Lower lobe of right lung (tissue), 2 donors: ENCODE measurements at regions not wholly inside any gene's neighbourhood (a gene's known extent, or its start where the extent isn't known, plus 50 kb on each side); places are given as distances from the start of the nearest gene placed in this dataset.

ENCODE experiments used
- ATAC-seq, 2 donors: fragments of 200-7000 bp; cut with Tn5 transposase; one replicate each; pipeline ENCODE4 v1.9.1; 2020 to 2022; ENCODE audit warnings: mild to moderate bottlenecking in 2 of 2, moderate library complexity in 2 of 2
- DNase-seq: peaks from one replicate; pipeline ENCODE4 v3.0.0-alpha.2; 2020
- H3K27ac ChIP-seq: fragments of 200-600 bp; one replicate; pipeline ENCODE4 v1.8.0; 2022
- H3K27me3 ChIP-seq: fragments of 200-600 bp; one replicate; pipeline ENCODE4 v1.8.0; 2022; ENCODE audit warnings: low read depth
- H3K36me3 ChIP-seq: fragments of 200-600 bp; one replicate; pipeline ENCODE4 v1.8.0; 2022; ENCODE audit warnings: mild to moderate bottlenecking
- H3K4me1 ChIP-seq: fragments of 200-600 bp; one replicate; pipeline ENCODE4 v1.8.0; 2022
- H3K4me3 ChIP-seq: fragments of 200-600 bp; one replicate; pipeline ENCODE4 v1.8.0; 2022; ENCODE audit warnings: mild to moderate bottlenecking
- H3K9me3 ChIP-seq: fragments of 200-600 bp; one replicate; pipeline ENCODE4 v1.8.0; 2022
- intact Hi-C: fragments of 100-400 bp; cut with DNase I; formaldehyde crosslinking; loops from one replicate; pipeline ENCODE4 v1.11.0; 2022
- TF ChIP-seq, protein P1 (sequence below): fragments of 200-600 bp; IDR thresholded peaks from one replicate; pipeline ENCODE4 v1.8.0; 2022; ENCODE audit warnings: antibody characterized with exemption, mild to moderate bottlenecking
- donor health status: DM: no; HTN: yes; CAD: no; lungs with severe emphysema.

- Histone ChIP-seq H3K4me3 (peak overlapping the region; percentile 14), H3K27ac (no peak overlapping the region), H3K36me3 (no peaks in the 10 kb centered on the region), H3K9me3 (peaks cover 11% of the 10 kb centered on the region), H3K27me3 (no peaks in the 10 kb centered on the region), H3K4me1 (no peaks in the 10 kb centered on the region)
- TF ChIP-seq, protein P1, sequence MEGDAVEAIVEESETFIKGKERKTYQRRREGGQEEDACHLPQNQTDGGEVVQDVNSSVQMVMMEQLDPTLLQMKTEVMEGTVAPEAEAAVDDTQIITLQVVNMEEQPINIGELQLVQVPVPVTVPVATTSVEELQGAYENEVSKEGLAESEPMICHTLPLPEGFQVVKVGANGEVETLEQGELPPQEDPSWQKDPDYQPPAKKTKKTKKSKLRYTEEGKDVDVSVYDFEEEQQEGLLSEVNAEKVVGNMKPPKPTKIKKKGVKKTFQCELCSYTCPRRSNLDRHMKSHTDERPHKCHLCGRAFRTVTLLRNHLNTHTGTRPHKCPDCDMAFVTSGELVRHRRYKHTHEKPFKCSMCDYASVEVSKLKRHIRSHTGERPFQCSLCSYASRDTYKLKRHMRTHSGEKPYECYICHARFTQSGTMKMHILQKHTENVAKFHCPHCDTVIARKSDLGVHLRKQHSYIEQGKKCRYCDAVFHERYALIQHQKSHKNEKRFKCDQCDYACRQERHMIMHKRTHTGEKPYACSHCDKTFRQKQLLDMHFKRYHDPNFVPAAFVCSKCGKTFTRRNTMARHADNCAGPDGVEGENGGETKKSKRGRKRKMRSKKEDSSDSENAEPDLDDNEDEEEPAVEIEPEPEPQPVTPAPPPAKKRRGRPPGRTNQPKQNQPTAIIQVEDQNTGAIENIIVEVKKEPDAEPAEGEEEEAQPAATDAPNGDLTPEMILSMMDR, result no peak
- ATAC-seq, result no peak
- intact Hi-C loops, result no loop called here
- DNase-seq, result no peak
Observed at GRCh38 chr15:68528626-68529290, 50.0 kb upstream of the CORO2B start.
